ENCODE measurements at regions not wholly inside any gene's neighbourhood (a gene's known extent, or its start where the extent isn't known, plus 50 kb on each side); places are given as distances from the start of the nearest gene placed in this dataset.
"Not testable (repeated sequence)": the region's sequence is repeated elsewhere in the genome, so short reads cannot be mapped to it uniquely, and the experiment has no call there.

- H3K27ac ChIP-seq: no peak overlapping the region
- TF ChIP-seq, protein P1, sequence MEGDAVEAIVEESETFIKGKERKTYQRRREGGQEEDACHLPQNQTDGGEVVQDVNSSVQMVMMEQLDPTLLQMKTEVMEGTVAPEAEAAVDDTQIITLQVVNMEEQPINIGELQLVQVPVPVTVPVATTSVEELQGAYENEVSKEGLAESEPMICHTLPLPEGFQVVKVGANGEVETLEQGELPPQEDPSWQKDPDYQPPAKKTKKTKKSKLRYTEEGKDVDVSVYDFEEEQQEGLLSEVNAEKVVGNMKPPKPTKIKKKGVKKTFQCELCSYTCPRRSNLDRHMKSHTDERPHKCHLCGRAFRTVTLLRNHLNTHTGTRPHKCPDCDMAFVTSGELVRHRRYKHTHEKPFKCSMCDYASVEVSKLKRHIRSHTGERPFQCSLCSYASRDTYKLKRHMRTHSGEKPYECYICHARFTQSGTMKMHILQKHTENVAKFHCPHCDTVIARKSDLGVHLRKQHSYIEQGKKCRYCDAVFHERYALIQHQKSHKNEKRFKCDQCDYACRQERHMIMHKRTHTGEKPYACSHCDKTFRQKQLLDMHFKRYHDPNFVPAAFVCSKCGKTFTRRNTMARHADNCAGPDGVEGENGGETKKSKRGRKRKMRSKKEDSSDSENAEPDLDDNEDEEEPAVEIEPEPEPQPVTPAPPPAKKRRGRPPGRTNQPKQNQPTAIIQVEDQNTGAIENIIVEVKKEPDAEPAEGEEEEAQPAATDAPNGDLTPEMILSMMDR (conservative IDR thresholded peaks at IDR 0.05): peak; percentile 78
Measured at GRCh38 chr3:26484140-26484539, 138.4 kb upstream of the LRRC3B start.

GRCh38 chr3:26498271-26498670 lies 124.3 kb upstream of the LRRC3B start:
- TF ChIP-seq, protein P1 (conservative IDR thresholded peaks at IDR 0.05): no peak
- H3K27ac ChIP-seq: no peak overlapping the region

DNA sequence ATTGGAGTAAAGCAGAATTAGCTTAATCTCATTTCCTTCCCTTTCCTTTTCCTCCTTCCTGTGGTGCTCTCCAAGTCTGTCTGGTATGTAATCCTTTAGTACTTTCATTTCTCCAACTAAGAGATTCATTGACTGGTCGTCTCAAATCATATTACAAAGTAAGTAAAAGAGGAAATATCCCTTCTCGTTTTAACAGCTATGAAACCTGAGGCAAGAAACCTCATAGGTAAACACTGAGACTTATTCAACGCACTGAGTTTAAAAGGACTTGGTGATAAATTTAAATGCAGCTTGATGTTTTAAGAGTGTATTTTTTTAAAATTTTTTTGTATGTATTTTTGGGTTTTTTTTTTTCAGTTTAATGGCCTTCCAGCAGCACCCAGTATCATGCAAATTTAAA lies 117.2 kb upstream of the LRRC3B start:
- H3K27ac ChIP-seq: no peak overlapping the region
- TF ChIP-seq, protein P1 (conservative IDR thresholded peaks at IDR 0.05): no peak

GRCh38 chr3:26514445-26515029 lies 108.0 kb upstream of the LRRC3B start:
- H3K27ac ChIP-seq: not testable (repeated sequence)

GRCh38 chr3:26515351-26515750 lies 107.2 kb upstream of the LRRC3B start:
- H3K27ac ChIP-seq: no peak overlapping the region
- TF ChIP-seq, protein P1 (conservative IDR thresholded peaks at IDR 0.05): no peak

DNA sequence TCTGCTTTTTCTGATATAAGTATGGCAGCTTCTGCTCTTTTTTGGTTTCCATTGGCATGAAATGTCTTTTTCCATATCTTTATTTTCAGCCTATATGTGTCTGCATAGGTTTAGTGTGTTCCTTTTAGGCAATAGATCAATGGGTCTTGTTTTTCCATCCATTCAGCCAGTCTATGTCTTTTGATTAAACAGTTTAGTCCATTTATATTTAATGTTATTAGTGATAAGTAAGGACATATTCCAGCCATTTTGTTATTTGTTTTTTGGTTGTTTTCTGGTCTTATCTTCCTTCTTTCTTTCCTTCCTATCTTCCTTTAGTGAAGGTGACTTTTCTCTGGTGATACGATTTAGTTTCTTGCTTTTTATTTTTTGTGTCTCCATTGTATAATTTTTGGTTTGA lies 101.3 kb upstream of the LRRC3B start:
- TF ChIP-seq, protein P1 (conservative IDR thresholded peaks at IDR 0.05): no peak
- no peak overlapping the region for H3K27ac ChIP-seq

DNA sequence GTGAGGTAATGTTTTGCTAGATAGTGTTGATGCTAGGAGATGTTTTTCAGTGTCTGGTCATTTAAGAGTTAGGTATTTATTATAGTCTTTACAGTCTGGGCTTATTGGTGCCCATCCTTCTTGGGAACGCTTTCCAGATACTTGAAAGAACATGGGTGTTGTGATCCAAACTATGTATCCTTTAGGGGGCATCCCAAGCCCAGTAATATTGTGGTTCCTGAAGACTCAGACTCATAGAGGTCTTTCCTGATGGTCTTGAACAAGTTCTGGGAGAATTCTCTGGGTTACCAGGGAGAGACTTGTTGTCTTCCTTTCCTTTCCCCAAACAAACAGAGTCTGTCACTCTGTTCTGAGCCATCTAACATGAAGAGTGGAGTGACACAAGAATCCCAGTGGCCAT lies 99.7 kb upstream of the LRRC3B start:
- H3K27ac ChIP-seq: no peak overlapping the region
- TF ChIP-seq, protein P1 (conservative IDR thresholded peaks at IDR 0.05): no peak

GRCh38 chr3:26525013-26525412 lies 97.6 kb upstream of the LRRC3B start:
- no peak overlapping the region for H3K27ac ChIP-seq
- TF ChIP-seq, protein P1 (conservative IDR thresholded peaks at IDR 0.05): no peak

Data from VCaP (cell line).